ENCODE measurements at regions not wholly inside any gene's neighbourhood (a gene's known extent, or its start where the extent isn't known, plus 50 kb on each side); places are given as distances from the start of the nearest gene placed in this dataset.

DNA sequence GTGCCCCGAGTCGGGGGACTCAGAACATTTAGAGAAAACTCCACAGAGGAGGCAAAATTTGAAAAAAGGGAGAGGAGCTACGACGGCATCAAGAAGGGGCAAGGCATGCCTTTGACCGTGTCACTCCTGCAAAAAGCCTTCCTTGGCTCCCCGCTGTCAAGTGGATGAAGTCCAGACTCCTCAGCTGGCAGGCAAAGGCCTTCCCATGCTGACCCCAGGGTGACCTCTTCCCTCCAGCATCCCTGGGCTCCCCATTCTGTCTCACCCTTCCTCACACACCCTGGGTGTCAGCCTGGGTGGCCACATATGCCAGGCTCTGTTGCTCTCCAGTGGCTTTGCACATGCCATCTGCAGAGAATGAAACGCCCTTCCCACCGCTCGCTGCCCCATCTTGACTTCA is 88.4 kb upstream of the ZMIZ1 start:
- DNase-seq = no peak
- H2AFZ ChIP-seq (ENCODE audit: low read length) = no peak overlapping the region
- H3K4me1 ChIP-seq (ENCODE audit: insufficient read depth, low read length) = peaks cover 8% of the 10 kb centered on the region; the same call in 1 of the 2 replicates
- no peaks in the 10 kb centered on the region for H3K79me2 ChIP-seq (ENCODE audit: low read length)
- no peak for TF ChIP-seq EZH2 (IDR thresholded peaks at IDR 0.05; ENCODE audit: low read length, unreplicated experiment)
- no peak for TF ChIP-seq EZH2phosphoT487 (IDR thresholded peaks at IDR 0.05; ENCODE audit: borderline replicate concordance, low read length)
- TF ChIP-seq, protein P1, sequence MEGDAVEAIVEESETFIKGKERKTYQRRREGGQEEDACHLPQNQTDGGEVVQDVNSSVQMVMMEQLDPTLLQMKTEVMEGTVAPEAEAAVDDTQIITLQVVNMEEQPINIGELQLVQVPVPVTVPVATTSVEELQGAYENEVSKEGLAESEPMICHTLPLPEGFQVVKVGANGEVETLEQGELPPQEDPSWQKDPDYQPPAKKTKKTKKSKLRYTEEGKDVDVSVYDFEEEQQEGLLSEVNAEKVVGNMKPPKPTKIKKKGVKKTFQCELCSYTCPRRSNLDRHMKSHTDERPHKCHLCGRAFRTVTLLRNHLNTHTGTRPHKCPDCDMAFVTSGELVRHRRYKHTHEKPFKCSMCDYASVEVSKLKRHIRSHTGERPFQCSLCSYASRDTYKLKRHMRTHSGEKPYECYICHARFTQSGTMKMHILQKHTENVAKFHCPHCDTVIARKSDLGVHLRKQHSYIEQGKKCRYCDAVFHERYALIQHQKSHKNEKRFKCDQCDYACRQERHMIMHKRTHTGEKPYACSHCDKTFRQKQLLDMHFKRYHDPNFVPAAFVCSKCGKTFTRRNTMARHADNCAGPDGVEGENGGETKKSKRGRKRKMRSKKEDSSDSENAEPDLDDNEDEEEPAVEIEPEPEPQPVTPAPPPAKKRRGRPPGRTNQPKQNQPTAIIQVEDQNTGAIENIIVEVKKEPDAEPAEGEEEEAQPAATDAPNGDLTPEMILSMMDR (conservative IDR thresholded peaks at IDR 0.05; ENCODE audit: low read depth, low read length) = no peak
- no peaks in the 10 kb centered on the region for H4K20me1 ChIP-seq (ENCODE audit: low read length)
- H3K4me3 ChIP-seq (ENCODE audit: low read length) = no peak overlapping the region
- no peaks in the 10 kb centered on the region for H3K27me3 ChIP-seq (ENCODE audit: low read length)
- no peaks in the 10 kb centered on the region for H3K36me3 ChIP-seq (ENCODE audit: low read depth, low read length)
- BruUV-seq (replicated peaks) = no TSS peak
- intact Hi-C loops (cut with micrococcal nuclease) = no loop called here
- H3K9me3 ChIP-seq (ENCODE audit: low read length) = no peaks in the 10 kb centered on the region
- H3K9ac ChIP-seq (ENCODE audit: low read length) = no peak overlapping the region
- no peaks in the 10 kb centered on the region for H3K9me2 ChIP-seq (replicated peaks; ENCODE audit: low read length)
- no peak overlapping the region for H3K4me2 ChIP-seq (ENCODE audit: low read length)
- ChIA-PET CTCF (no interaction called here), POLR2A (ENCODE audit: unreplicated experiment) (interaction anchor here (0.6 kb wide), 1 partner anchor 33 kb away, joined by 3 read pairs; no protein-coding TSS in a partner anchor)
- no peaks in the 10 kb centered on the region for H3F3A ChIP-seq (ENCODE audit: low read length, unreplicated experiment)
- no peak for ATAC-seq
- no peak overlapping the region for H3K27ac ChIP-seq (ENCODE audit: low read length)

GRCh38 chr10:78980815-78981214 is 88.0 kb upstream of the ZMIZ1 start:
- H3K4me3 ChIP-seq (ENCODE audit: low read length) = no peak overlapping the region
- H3K27me3 ChIP-seq (ENCODE audit: low read length) = no peaks in the 10 kb centered on the region
- H3F3A ChIP-seq (ENCODE audit: low read length, unreplicated experiment) = no peaks in the 10 kb centered on the region
- no peak for ATAC-seq
- ChIA-PET CTCF (no interaction called here), POLR2A (ENCODE audit: unreplicated experiment) (interaction anchor here (0.6 kb wide), 1 partner anchor 33 kb away, joined by 3 read pairs; no protein-coding TSS in a partner anchor)
- H3K79me2 ChIP-seq (ENCODE audit: low read length) = no peaks in the 10 kb centered on the region
- H2AFZ ChIP-seq (ENCODE audit: low read length) = no peak overlapping the region
- peaks cover 6% of the 10 kb centered on the region; the same call in 1 of the 2 replicates for H3K4me1 ChIP-seq (ENCODE audit: insufficient read depth, low read length)
- no TSS peak for BruUV-seq (replicated peaks)
- no peaks in the 10 kb centered on the region for H3K9me2 ChIP-seq (replicated peaks; ENCODE audit: low read length)
- DNase-seq = no peak
- no peaks in the 10 kb centered on the region for H3K9me3 ChIP-seq (ENCODE audit: low read length)
- TF ChIP-seq EZH2 (IDR thresholded peaks at IDR 0.05; ENCODE audit: low read length, unreplicated experiment) (no peak), EZH2phosphoT487 (IDR thresholded peaks at IDR 0.05; ENCODE audit: borderline replicate concordance, low read length) (no peak)
- TF ChIP-seq, protein P1 (conservative IDR thresholded peaks at IDR 0.05; ENCODE audit: low read depth, low read length) = no peak
- H3K9ac ChIP-seq (ENCODE audit: low read length) = no peak overlapping the region
- no peak overlapping the region for H3K4me2 ChIP-seq (ENCODE audit: low read length)
- no peaks in the 10 kb centered on the region for H4K20me1 ChIP-seq (ENCODE audit: low read length)
- intact Hi-C loops (cut with micrococcal nuclease) = no loop called here
- H3K27ac ChIP-seq (ENCODE audit: low read length) = no peak overlapping the region
- no peaks in the 10 kb centered on the region for H3K36me3 ChIP-seq (ENCODE audit: low read depth, low read length)

DNA sequence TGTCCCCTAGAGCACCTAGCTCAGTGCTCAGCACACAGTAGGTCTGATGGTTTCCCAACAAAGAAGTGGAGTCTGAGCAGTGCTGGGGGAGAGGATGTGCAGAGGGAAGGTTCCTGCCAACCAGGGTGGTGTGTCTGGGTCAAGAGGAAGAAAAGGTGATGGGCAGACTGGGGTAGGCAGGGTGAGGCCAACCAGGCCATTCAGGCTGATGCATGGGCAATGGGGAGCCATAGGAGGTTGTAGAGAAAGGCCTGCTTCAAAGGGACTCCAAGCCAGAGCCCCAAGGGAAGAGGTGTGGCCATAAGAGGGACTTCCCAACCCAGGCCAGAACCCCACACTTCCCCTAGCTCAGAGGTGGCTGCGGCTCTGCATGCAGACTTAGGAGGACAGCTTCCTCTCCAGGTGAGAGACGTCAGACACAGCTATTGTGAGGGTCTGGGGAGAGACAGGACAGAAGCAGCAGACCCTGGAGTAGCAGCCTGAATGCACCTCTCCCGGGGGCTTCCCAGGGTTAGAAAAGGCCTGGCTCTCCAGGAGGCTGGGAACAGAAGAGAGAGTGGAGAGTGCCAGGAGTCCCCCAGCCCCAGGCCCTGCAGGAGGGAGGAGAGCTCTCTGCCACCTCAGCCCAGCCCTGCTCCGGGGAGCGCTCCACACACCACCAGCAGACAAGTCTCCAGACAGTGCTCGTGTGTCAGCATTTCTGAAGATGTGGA is 87.4 kb upstream of the ZMIZ1 start:
- intact Hi-C loops (cut with micrococcal nuclease) = no loop called here

More for the DNA sequence above, 87.4 kb upstream of the ZMIZ1 start:
- H3K27ac ChIP-seq (ENCODE audit: low read length) = no peak overlapping the region
- no peaks in the 10 kb centered on the region for H3F3A ChIP-seq (ENCODE audit: low read length, unreplicated experiment)
- ChIA-PET CTCF (interaction anchor here (0.8 kb wide), 1 partner anchor 86 kb away, joined by 3 read pairs; no protein-coding TSS in a partner anchor), POLR2A (ENCODE audit: unreplicated experiment) (no interaction called here)
- H3K4me2 ChIP-seq (ENCODE audit: low read length) = no peak overlapping the region
- H3K36me3 ChIP-seq (ENCODE audit: low read depth, low read length) = no peaks in the 10 kb centered on the region
- H3K9ac ChIP-seq (ENCODE audit: low read length) = no peak overlapping the region
- H3K9me2 ChIP-seq (replicated peaks; ENCODE audit: low read length) = no peaks in the 10 kb centered on the region
- no peaks in the 10 kb centered on the region for H3K9me3 ChIP-seq (ENCODE audit: low read length)
- no peaks in the 10 kb centered on the region for H4K20me1 ChIP-seq (ENCODE audit: low read length)
- DNase-seq (no peak), ATAC-seq (peak; percentile 7)
- no peak for TF ChIP-seq EZH2 (IDR thresholded peaks at IDR 0.05; ENCODE audit: low read length, unreplicated experiment)
- TF ChIP-seq, protein P1 (conservative IDR thresholded peaks at IDR 0.05; ENCODE audit: low read depth, low read length) = no peak
- TF ChIP-seq EZH2phosphoT487 (IDR thresholded peaks at IDR 0.05; ENCODE audit: borderline replicate concordance, low read length) = no peak
- H3K27me3 ChIP-seq (ENCODE audit: low read length) = no peaks in the 10 kb centered on the region
- no peak overlapping the region for H2AFZ ChIP-seq (ENCODE audit: low read length)
- no peak overlapping the region for H3K4me3 ChIP-seq (ENCODE audit: low read length)
- peaks cover 6% of the 10 kb centered on the region; the same call in 1 of the 2 replicates for H3K4me1 ChIP-seq (ENCODE audit: insufficient read depth, low read length)
- no peaks in the 10 kb centered on the region for H3K79me2 ChIP-seq (ENCODE audit: low read length)
- no TSS peak for BruUV-seq (replicated peaks)

Data from PC-3 (cell line).